Right cardiac atrium (tissue), 5 donors: ENCODE measurements at regions not wholly inside any gene's neighbourhood (a gene's known extent, or its start where the extent isn't known, plus 50 kb on each side); places are given as distances from the start of the nearest gene placed in this dataset.
A peak's percentile ranks its signal among the peaks of the same experiment; 100 is the strongest.

Source experiments
- ATAC-seq, 2 donors: fragments of 200-7000 bp; cut with Tn5 transposase; one replicate each; pipeline versions ENCODE4 v1.8.0 to v1.9.1; 2020; ENCODE audit warnings: moderate library complexity in 2 of 2, mild to moderate bottlenecking in 1 of 2
- DNase-seq, 3 donors: peaks; one replicate each; pipeline ENCODE4 v3.0.0-alpha.2; 2020
- H3K27ac ChIP-seq: one replicate; pipeline ENCODE4 v1.5.1; 2013; ENCODE audit warnings: mild to moderate bottlenecking, low read length, control low read depth, moderate library complexity
- H3K27me3 ChIP-seq: one replicate; pipeline ENCODE4 v1.6.1; 2013; ENCODE audit not compliant: control insufficient read depth, insufficient read depth
- H3K4me1 ChIP-seq: one replicate; pipeline ENCODE4 v1.6.1; 2013; ENCODE audit warnings: low read length; ENCODE audit not compliant: control insufficient read depth, insufficient read depth
- H3K4me3 ChIP-seq: one replicate; pipeline ENCODE4 v1.5.1; 2013; ENCODE audit warnings: low read length, control low read depth
- H3K9me3 ChIP-seq: one replicate; pipeline ENCODE4 v1.6.1; 2013; ENCODE audit warnings: low read length; ENCODE audit not compliant: control insufficient read depth
- WGBS: extraction: QIAGEN DNeasy Blood & Tissue Kit; methylation state at CpG from one replicate; pipeline ENCODE4 v1.1.7; 2013; 5-methylcytosine and 5-hydroxymethylcytosine counted together
- intact Hi-C, 4 donors: fragments of 100-400 bp; cut with DNase I; formaldehyde crosslinking; loops; one replicate each; pipeline versions ENCODE4 v1.11.0 to v1.14.0; 2022 to 2023
- donor health status: healthy with polysubstance abuse.
- donor health status: DM: no; HTN: yes; CAD: no.
- donor health status: DM: no; HTN: no; CAD: no.
- donor health status: DM: no; HTN: yes; CAD: no; lungs with severe emphysema.
- donor health status: DM: yes; HTN: yes; CAD: no.

- Histone ChIP-seq H3K27me3 (no peaks in the 10 kb centered on the region), H3K4me1 (no peaks in the 10 kb centered on the region), H3K27ac (no peak overlapping the region), H3K9me3 (no peaks in the 10 kb centered on the region), H3K4me3 (no peak overlapping the region)
- intact Hi-C loops: loop anchor here in 1 of 4 donors (10.0 kb wide), 1 partner anchor 178 kb away; no protein-coding TSS in a partner anchor
- 88% methylated on average over 1 of the region's 1 CpG for WGBS
- ATAC-seq: no peak
- no peak for DNase-seq
These were observed 58.1 kb upstream of the SORCS3 start for GRCh38 chr10:104582966-104583365.

GRCh38 chr10:104584541-104584940 is 56.5 kb upstream of the SORCS3 start:
- DNase-seq: no peak
- no peak for ATAC-seq
- intact Hi-C loops: loop anchor here in 1 of 4 donors (10.0 kb wide), 1 partner anchor 180 kb away; no protein-coding TSS in a partner anchor
- Histone ChIP-seq H3K4me3 (no peak overlapping the region), H3K27ac (no peak overlapping the region), H3K9me3 (no peaks in the 10 kb centered on the region), H3K4me1 (no peaks in the 10 kb centered on the region), H3K27me3 (no peaks in the 10 kb centered on the region)
- 53% methylated on average over 7 of the region's 7 CpGs for WGBS

GRCh38 chr10:104587751-104588150 is 53.3 kb upstream of the SORCS3 start:
- 73% methylated on average over 2 of the region's 2 CpGs for WGBS
- Histone ChIP-seq H3K27me3 (no peaks in the 10 kb centered on the region), H3K4me3 (no peak overlapping the region), H3K9me3 (no peaks in the 10 kb centered on the region), H3K27ac (no peak overlapping the region), H3K4me1 (no peaks in the 10 kb centered on the region)
- no peak for ATAC-seq
- intact Hi-C loops: loop anchor here in 1 of 4 donors (10.0 kb wide), 1 partner anchor 183 kb away; no protein-coding TSS in a partner anchor
- no peak for DNase-seq

GRCh38 chr10:104589431-104589830 is 51.7 kb upstream of the SORCS3 start:
- intact Hi-C loops: loop anchor here in 1 of 4 donors (10.0 kb wide), 1 partner anchor 185 kb away; no protein-coding TSS in a partner anchor
- Histone ChIP-seq H3K27me3 (no peaks in the 10 kb centered on the region), H3K4me1 (no peaks in the 10 kb centered on the region), H3K9me3 (no peaks in the 10 kb centered on the region), H3K27ac (no peak overlapping the region), H3K4me3 (no peak overlapping the region)
- no peak for DNase-seq
- peak in 1 of 2 donors; percentile 26 for ATAC-seq
- WGBS: 43% methylated on average over 4 of the region's 4 CpGs

GRCh38 chr10:104589871-104590270 is 51.2 kb upstream of the SORCS3 start:
- 81% methylated on average over 4 of the region's 4 CpGs for WGBS
- Histone ChIP-seq H3K27ac (no peak overlapping the region), H3K9me3 (no peaks in the 10 kb centered on the region), H3K27me3 (no peaks in the 10 kb centered on the region), H3K4me1 (no peaks in the 10 kb centered on the region), H3K4me3 (no peak overlapping the region)
- ATAC-seq: no peak
- intact Hi-C loops: loop anchor here in 1 of 4 donors (10.0 kb wide), 1 partner anchor 185 kb away; no protein-coding TSS in a partner anchor
- DNase-seq: no peak
